ENCODE measurements at regions not wholly inside any gene's neighbourhood (a gene's known extent, or its start where the extent isn't known, plus 50 kb on each side); places are given as distances from the start of the nearest gene placed in this dataset.

DNA sequence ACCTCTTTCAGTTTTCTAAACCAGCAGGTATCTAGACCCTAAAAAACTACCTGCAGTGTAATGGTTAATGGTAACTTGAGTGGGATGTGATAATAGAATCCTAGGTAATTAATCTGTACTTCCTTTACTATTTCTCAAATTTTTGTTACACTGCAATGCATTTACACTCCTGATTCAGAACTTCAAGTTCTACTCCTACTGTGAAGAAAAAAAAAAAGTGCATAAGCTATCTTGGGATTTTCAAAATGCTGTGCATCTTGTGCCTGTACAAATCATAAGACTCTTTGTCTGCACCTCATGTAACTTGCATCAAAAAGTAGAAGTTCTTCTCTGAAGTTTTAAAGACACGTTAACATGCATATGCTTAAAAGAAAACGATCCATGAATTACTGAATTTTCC lies 554.1 kb downstream of the CETN3 start:
- Histone ChIP-seq H3K9ac (ENCODE audit: low read length) (no peak overlapping the region), H2AFZ (ENCODE audit: low read depth, low read length) (no peak overlapping the region), H3K27me3 (ENCODE audit: insufficient read depth, low read depth, low read length) (no peaks in the 10 kb centered on the region), H3F3A (ENCODE audit: insufficient read depth, low read length, poor library complexity, severe bottlenecking) (no peaks in the 10 kb centered on the region), H3K9me2 (ENCODE audit: insufficient read depth, low read length) (no peaks in the 10 kb centered on the region), H3K36me3 (ENCODE audit: insufficient read depth, low read length) (no peaks in the 10 kb centered on the region), H4K20me1 (ENCODE audit: insufficient read depth) (peaks cover 3% of the 10 kb centered on the region), H3K4me3 (ENCODE audit: low read length) (no peak overlapping the region), H3K4me2 (ENCODE audit: low read length) (no peak overlapping the region), H3K79me2 (replicated peaks; ENCODE audit: insufficient read depth, low read length) (no peaks in the 10 kb centered on the region), H3K27ac (ENCODE audit: low read length) (no peak overlapping the region), H3K9me3 (ENCODE audit: low read length) (no peaks in the 10 kb centered on the region)
- TF ChIP-seq POLR2AphosphoS5 (IDR thresholded peaks at IDR 0.05) (no peak), MXI1 (conservative IDR thresholded peaks at IDR 0.05; ENCODE audit: poor library complexity, severe bottlenecking) (no peak), EP300 (conservative IDR thresholded peaks at IDR 0.05; ENCODE audit: poor library complexity, severe bottlenecking) (no peak)
- TF ChIP-seq, protein P1, sequence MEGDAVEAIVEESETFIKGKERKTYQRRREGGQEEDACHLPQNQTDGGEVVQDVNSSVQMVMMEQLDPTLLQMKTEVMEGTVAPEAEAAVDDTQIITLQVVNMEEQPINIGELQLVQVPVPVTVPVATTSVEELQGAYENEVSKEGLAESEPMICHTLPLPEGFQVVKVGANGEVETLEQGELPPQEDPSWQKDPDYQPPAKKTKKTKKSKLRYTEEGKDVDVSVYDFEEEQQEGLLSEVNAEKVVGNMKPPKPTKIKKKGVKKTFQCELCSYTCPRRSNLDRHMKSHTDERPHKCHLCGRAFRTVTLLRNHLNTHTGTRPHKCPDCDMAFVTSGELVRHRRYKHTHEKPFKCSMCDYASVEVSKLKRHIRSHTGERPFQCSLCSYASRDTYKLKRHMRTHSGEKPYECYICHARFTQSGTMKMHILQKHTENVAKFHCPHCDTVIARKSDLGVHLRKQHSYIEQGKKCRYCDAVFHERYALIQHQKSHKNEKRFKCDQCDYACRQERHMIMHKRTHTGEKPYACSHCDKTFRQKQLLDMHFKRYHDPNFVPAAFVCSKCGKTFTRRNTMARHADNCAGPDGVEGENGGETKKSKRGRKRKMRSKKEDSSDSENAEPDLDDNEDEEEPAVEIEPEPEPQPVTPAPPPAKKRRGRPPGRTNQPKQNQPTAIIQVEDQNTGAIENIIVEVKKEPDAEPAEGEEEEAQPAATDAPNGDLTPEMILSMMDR (IDR thresholded peaks at IDR 0.05; ENCODE audit: poor library complexity, severe bottlenecking) = no peak
- TF ChIP-seq, protein P2, sequence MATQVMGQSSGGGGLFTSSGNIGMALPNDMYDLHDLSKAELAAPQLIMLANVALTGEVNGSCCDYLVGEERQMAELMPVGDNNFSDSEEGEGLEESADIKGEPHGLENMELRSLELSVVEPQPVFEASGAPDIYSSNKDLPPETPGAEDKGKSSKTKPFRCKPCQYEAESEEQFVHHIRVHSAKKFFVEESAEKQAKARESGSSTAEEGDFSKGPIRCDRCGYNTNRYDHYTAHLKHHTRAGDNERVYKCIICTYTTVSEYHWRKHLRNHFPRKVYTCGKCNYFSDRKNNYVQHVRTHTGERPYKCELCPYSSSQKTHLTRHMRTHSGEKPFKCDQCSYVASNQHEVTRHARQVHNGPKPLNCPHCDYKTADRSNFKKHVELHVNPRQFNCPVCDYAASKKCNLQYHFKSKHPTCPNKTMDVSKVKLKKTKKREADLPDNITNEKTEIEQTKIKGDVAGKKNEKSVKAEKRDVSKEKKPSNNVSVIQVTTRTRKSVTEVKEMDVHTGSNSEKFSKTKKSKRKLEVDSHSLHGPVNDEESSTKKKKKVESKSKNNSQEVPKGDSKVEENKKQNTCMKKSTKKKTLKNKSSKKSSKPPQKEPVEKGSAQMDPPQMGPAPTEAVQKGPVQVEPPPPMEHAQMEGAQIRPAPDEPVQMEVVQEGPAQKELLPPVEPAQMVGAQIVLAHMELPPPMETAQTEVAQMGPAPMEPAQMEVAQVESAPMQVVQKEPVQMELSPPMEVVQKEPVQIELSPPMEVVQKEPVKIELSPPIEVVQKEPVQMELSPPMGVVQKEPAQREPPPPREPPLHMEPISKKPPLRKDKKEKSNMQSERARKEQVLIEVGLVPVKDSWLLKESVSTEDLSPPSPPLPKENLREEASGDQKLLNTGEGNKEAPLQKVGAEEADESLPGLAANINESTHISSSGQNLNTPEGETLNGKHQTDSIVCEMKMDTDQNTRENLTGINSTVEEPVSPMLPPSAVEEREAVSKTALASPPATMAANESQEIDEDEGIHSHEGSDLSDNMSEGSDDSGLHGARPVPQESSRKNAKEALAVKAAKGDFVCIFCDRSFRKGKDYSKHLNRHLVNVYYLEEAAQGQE (IDR thresholded peaks at IDR 0.05; ENCODE audit: borderline replicate concordance) = no peak

DNA sequence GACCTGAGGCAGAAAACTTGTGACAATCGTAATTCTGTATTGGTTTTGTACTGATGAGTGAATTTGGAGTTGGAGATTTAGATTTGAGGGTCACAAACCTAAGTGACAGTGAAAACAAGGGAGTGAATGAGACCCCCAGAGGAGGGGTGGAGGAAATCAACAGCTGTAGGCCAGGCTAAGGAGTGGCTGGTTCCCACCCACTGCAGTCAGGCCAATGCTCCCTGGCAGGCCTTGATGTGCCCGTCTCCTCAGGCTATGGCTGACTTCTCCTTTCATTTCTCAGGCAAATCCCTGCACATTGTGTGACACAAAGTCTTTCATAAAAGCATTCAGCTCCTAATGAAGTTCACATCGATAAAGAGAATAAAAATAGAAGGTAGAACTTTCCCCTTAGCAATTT lies 557.6 kb downstream of the CETN3 start:
- Histone ChIP-seq H3K9me2 (ENCODE audit: insufficient read depth, low read length) (no peaks in the 10 kb centered on the region), H3K27ac (ENCODE audit: low read length) (no peak overlapping the region), H4K20me1 (ENCODE audit: insufficient read depth) (peaks cover 3% of the 10 kb centered on the region), H3K4me2 (ENCODE audit: low read length) (no peak overlapping the region), H3F3A (ENCODE audit: insufficient read depth, low read length, poor library complexity, severe bottlenecking) (no peaks in the 10 kb centered on the region), H3K4me3 (ENCODE audit: low read length) (no peak overlapping the region), H3K9me3 (ENCODE audit: low read length) (no peaks in the 10 kb centered on the region), H3K36me3 (ENCODE audit: insufficient read depth, low read length) (no peaks in the 10 kb centered on the region), H3K27me3 (ENCODE audit: insufficient read depth, low read depth, low read length) (no peaks in the 10 kb centered on the region), H3K79me2 (replicated peaks; ENCODE audit: insufficient read depth, low read length) (no peaks in the 10 kb centered on the region), H2AFZ (ENCODE audit: low read depth, low read length) (no peak overlapping the region), H3K9ac (ENCODE audit: low read length) (no peak overlapping the region)
- TF ChIP-seq EP300 (conservative IDR thresholded peaks at IDR 0.05; ENCODE audit: poor library complexity, severe bottlenecking) = no peak
- no peak for TF ChIP-seq TAF1 (IDR thresholded peaks at IDR 0.05; ENCODE audit: low read depth)
- TF ChIP-seq SMC3 (conservative IDR thresholded peaks at IDR 0.05; ENCODE audit: poor library complexity) = no peak
- TF ChIP-seq POLR2AphosphoS5 (IDR thresholded peaks at IDR 0.05) = no peak
- no peak for TF ChIP-seq EZH2 (IDR thresholded peaks at IDR 0.05; ENCODE audit: borderline replicate concordance, insufficient read depth, low read length, poor library complexity, severe bottlenecking)
- TF ChIP-seq, protein P2 (IDR thresholded peaks at IDR 0.05; ENCODE audit: borderline replicate concordance) = no peak
- no peak for TF ChIP-seq MXI1 (conservative IDR thresholded peaks at IDR 0.05; ENCODE audit: poor library complexity, severe bottlenecking)
- TF ChIP-seq, protein P1 (IDR thresholded peaks at IDR 0.05; ENCODE audit: poor library complexity, severe bottlenecking) = no peak
- no peak for TF ChIP-seq RAD21 (conservative IDR thresholded peaks at IDR 0.05)

Measured in neural cell (in vitro differentiated cells).